Endothelial cell of umbilical vein (primary cell): ENCODE measurements at regions not wholly inside any gene's neighbourhood (a gene's known extent, or its start where the extent isn't known, plus 50 kb on each side); places are given as distances from the start of the nearest gene placed in this dataset.

Source experiments
- BruUV-seq: library from RNA; stranded (reverse); fragments of 400-500 nt; replicated peaks from 2 replicates; lab custom pipeline; 2021; lab: Mats Ljungman, UMichigan
- CTCF ChIA-PET: fragments of 300-600, 350-600 bp; sonication (Branson Sonifier 250); formaldehyde crosslinking; loops from one replicate; lab custom pipeline; 2021; ENCODE audit warnings: antibody characterized with exemption, inconsistent platforms; lab: Charles Lee
- POLR2A ChIA-PET: fragments of 300-600, 350-600 bp; sonication (Branson Sonifier 250); formaldehyde crosslinking; loops from one replicate; lab custom pipeline; 2021; ENCODE audit warnings: antibody characterized with exemption, inconsistent platforms; lab: Charles Lee
- DNase-seq: peaks from one replicate; pipeline ENCODE4 v3.0.0-alpha.2; 2011; ENCODE audit warnings: low read depth, low spot score
- FAIRE-seq: peaks from 2 replicates; lab custom pipeline; 2011; peaks lifted over from hg19 to GRCh38; lab: Jason Lieb, UNC
- H2AFZ ChIP-seq: 2 replicates; pipeline ENCODE4 v1.6.0; 2012; ENCODE audit warnings: low read depth, low read length, control low read depth, inconsistent platforms
- H3K27ac ChIP-seq: 2 replicates; pipeline ENCODE4 v1.5.1; 2011; ENCODE audit warnings: low read depth, mild to moderate bottlenecking, control low read depth, low read length, moderate library complexity; ENCODE audit not compliant: insufficient read depth
- H3K27me3 ChIP-seq, 2 experiments: 2 replicates each; pipeline versions ENCODE4 v1.6.0 to v1.6.1; 2011; ENCODE audit warnings: low read length in 2 of 2, mixed read lengths in 1 of 2; ENCODE audit not compliant: control insufficient read depth in 2 of 2, insufficient read depth in 2 of 2
- H3K36me3 ChIP-seq, 2 experiments: 2 replicates in 1 of 2; 3 replicates in 1 of 2; pipeline ENCODE4 v1.5.1; 2011; ENCODE audit warnings: low read length in 2 of 2, mild to moderate bottlenecking in 1 of 2, moderate library complexity in 1 of 2; ENCODE audit not compliant: control insufficient read depth in 2 of 2, insufficient read depth in 2 of 2; ENCODE audit errors: extremely low read depth in 1 of 2
- H3K4me1 ChIP-seq: 3 replicates; pipeline ENCODE4 v1.5.1; 2011; ENCODE audit warnings: mild to moderate bottlenecking, low read length; ENCODE audit not compliant: control insufficient read depth, insufficient read depth; ENCODE audit errors: extremely low read depth
- H3K4me2 ChIP-seq: 2 replicates; pipeline ENCODE4 v1.6.1; 2011; ENCODE audit warnings: low read length, control low read depth, mixed read lengths; ENCODE audit not compliant: insufficient read depth
- H3K4me3 ChIP-seq, 3 experiments: fragments of 200-600 bp in 1 of 3; sonication (generic), shearing (Covaris generic) in 1 of 3; replicated peaks in 1 of 3; 2 replicates each; pipeline ENCODE4 v1.5.1; 2011 to 2016; ENCODE audit warnings: control low read depth in 3 of 3, low read length in 3 of 3, mild to moderate bottlenecking in 2 of 3, inconsistent platforms in 1 of 3, low read depth in 1 of 3, moderate library complexity in 1 of 3; ENCODE audit not compliant: insufficient read depth in 1 of 3
- H3K79me2 ChIP-seq: 2 replicates; pipeline ENCODE4 v1.6.0; 2012; ENCODE audit warnings: low read length, inconsistent platforms; ENCODE audit not compliant: control insufficient read depth, insufficient read depth
- H3K9ac ChIP-seq: replicated peaks from 2 replicates; pipeline ENCODE3; 2011; ENCODE audit warnings: low read length, control low read depth; ENCODE audit not compliant: insufficient read depth; ENCODE audit errors: extremely low read depth
- H3K9me1 ChIP-seq: replicated peaks from 3 replicates; pipeline ENCODE4 v1.6.0; 2011; ENCODE audit warnings: mild to moderate bottlenecking, low read length; ENCODE audit not compliant: control insufficient read depth, insufficient read depth; ENCODE audit errors: extremely low read depth
- H3K9me3 ChIP-seq: replicated peaks from 2 replicates; pipeline ENCODE4 v1.5.1; 2012; ENCODE audit warnings: low read length, inconsistent platforms; ENCODE audit not compliant: control insufficient read depth, insufficient read depth
- H4K20me1 ChIP-seq: replicated peaks from 2 replicates; pipeline ENCODE3; 2011; ENCODE audit warnings: mild to moderate bottlenecking, low read length; ENCODE audit not compliant: control insufficient read depth, insufficient read depth; ENCODE audit errors: extremely low read depth
- CTCF ChIP-seq, 2 donors: IDR thresholded peaks; 1 replicate in 1 of 2; 2 replicates in 1 of 2; pipeline ENCODE4 v1.5.1; 2011; ENCODE audit warnings: low read length in 2 of 2, mild to moderate bottlenecking in 2 of 2, moderate library complexity in 2 of 2, control low read depth in 1 of 2, inconsistent platforms in 1 of 2, low read depth in 1 of 2; ENCODE audit not compliant: insufficient read depth in 1 of 2; ENCODE audit errors: extremely low read depth in 1 of 2
- EZH2 ChIP-seq: IDR thresholded peaks from 2 replicates; pipeline ENCODE4 v1.6.1; 2012; ENCODE audit warnings: borderline replicate concordance, low read depth, mild to moderate bottlenecking, moderate library complexity, low read length, inconsistent platforms; ENCODE audit not compliant: severe bottlenecking
- FOS ChIP-seq: IDR thresholded peaks from 2 replicates; pipeline ENCODE4 v1.6.1; 2011; ENCODE audit warnings: mild to moderate bottlenecking, low read length, moderate library complexity, borderline replicate concordance; ENCODE audit not compliant: insufficient read depth
- GATA2 ChIP-seq: IDR thresholded peaks from 2 replicates; pipeline ENCODE4 v1.7.0; 2011; ENCODE audit warnings: low read depth, mild to moderate bottlenecking, moderate library complexity, mixed read lengths, low read length; ENCODE audit not compliant: insufficient read length, insufficient read depth
- JUN ChIP-seq: IDR thresholded peaks from 2 replicates; pipeline ENCODE4 v1.6.1; 2011; ENCODE audit warnings: borderline replicate concordance, low read depth; ENCODE audit not compliant: insufficient read length, insufficient read depth
- MAX ChIP-seq: IDR thresholded peaks from 2 replicates; pipeline ENCODE4 v1.6.1; 2011; ENCODE audit not compliant: insufficient read depth, insufficient read length
- MYC ChIP-seq: IDR thresholded peaks from one replicate; pipeline ENCODE4 v1.6.1; 2011; ENCODE audit warnings: mild to moderate bottlenecking, low read depth, low read length
- POLR2A ChIP-seq: IDR thresholded peaks from 2 replicates; pipeline ENCODE4 v1.6.1; 2012; ENCODE audit warnings: low read depth, mild to moderate bottlenecking, control low read depth, low read length
- POLR2AphosphoS5 ChIP-seq: IDR thresholded peaks from 2 replicates; pipeline ENCODE4 v1.6.1; 2012; ENCODE audit warnings: low read depth, mild to moderate bottlenecking, control low read depth, low read length, moderate library complexity; ENCODE audit not compliant: insufficient read depth
- dilution Hi-C: fragments of 300-500 bp; cut with MboI; formaldehyde crosslinking; loops from one replicate; pipeline ENCODE4 v1.15.0; 2019; ENCODE audit warnings: low sequenced_read_pairs; ENCODE audit not compliant: extremely low pct_ligation_motif_present
- intact Hi-C: fragments of 100-400 bp; cut with micrococcal nuclease; formaldehyde crosslinking; loops from one replicate; pipeline ENCODE4 v1.10.0; 2022

- ChIA-PET POLR2A (no interaction called here), CTCF (no interaction called here)
- Histone ChIP-seq H4K20me1 (no peaks in the 10 kb centered on the region), H3K4me2 (no peak overlapping the region), H3K9ac (no peak overlapping the region), H3K4me3 (no peak overlapping the region), H3K27ac (no peak overlapping the region), H3K27me3 (no peaks in the 10 kb centered on the region), H3K9me3 (no peaks in the 10 kb centered on the region), H3K79me2 (no peaks in the 10 kb centered on the region), H3K4me1 (no peaks in the 10 kb centered on the region), H3K9me1 (no peaks in the 10 kb centered on the region), H2AFZ (no peak overlapping the region), H3K36me3 (no peaks in the 10 kb centered on the region)
- DNase-seq = no peak
- dilution Hi-C loops = no loop called here
- intact Hi-C loops = no loop called here
- TF ChIP-seq POLR2AphosphoS5 (no peak), JUN (no peak), MYC (no peak), EZH2 (no peak), GATA2 (no peak), CTCF (IDR thresholded peaks at IDR 0.05; ENCODE audit: extremely low read depth in 1 of 2, insufficient read depth in 1 of 2, low read depth in 1 of 2, low read length in 2 of 2) (no peak), MAX (no peak), FOS (no peak), POLR2A (no peak)
- BruUV-seq = no TSS peak
- FAIRE-seq = no peak
These were observed 207.0 kb upstream of the TBL1X start for GRCh38 chrX:9257718-9258420.
